ENCODE measurements at regions not wholly inside any gene's neighbourhood (a gene's known extent, or its start where the extent isn't known, plus 50 kb on each side); places are given as distances from the start of the nearest gene placed in this dataset.
"Not testable (repeated sequence)": the region's sequence is repeated elsewhere in the genome, so short reads cannot be mapped to it uniquely, and the experiment has no call there.

DNA sequence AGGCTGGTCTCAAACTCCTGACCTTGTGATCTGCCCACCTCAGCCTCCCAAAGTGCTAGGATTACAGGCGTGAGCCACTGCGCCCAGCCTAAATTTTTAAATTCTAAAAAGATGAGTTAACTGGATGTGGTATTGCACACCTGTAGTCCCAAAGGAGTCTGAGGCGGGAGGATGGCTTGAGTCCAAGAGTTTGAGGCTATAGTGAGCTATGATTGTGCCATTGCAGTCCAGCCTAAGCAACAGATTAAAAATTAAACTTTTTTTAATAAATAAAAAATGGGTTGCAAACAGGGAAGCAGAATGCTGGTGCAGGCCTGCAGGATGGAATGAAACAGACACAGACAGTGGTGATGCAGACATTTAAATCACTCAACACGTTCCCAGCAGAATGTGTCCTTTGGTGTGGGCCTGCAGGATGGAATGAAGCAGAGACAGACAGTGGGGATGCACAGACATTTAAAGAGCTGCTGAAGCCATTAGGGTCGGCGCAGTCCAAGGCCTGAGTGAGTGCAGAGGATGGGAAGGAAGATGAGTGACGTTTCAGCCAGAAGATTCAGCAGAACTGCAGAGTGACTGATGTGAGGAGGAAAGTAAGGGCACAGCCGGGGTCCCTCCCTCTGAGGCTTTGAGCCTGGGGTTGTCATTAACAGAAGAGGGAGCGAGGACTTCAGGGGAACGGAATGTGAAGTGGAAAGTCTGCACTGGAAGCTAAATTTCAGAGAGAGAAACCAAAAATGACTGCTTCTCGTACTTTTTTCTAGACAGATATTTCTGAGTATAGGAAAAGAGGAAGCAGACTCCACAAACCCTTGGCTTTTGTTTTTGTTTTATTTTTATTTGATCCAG is 117.5 kb downstream of the RIN2 start:
- no peak for DNase-seq

GRCh38 chr20:19876828-19877460 is 118.9 kb downstream of the RIN2 start:
- DNase-seq, result no peak

DNA sequence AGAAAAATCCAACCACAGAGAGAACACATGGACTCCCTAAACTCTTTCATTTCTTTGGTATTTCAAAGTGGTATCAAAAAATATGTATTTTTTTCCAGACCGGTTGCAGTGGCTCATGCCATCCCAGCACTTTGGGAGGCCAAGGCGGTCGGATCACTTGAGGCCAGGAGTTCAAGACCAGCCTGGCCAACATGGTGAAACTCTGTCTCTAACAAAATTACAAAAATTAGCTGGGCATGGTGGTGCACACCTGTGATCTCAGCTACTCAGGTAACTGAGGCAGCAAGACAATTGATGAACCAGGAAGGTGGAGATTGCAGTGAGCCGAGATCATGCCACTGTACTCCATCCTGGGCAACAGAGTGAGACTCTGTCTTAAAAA is 121.8 kb downstream of the RIN2 start:
- DNase-seq, result not testable (repeated sequence)

GRCh38 chr20:19880256-19881079 is 122.4 kb downstream of the RIN2 start:
- no peak for DNase-seq

- no peak for DNase-seq
These were observed 123.2 kb downstream of the RIN2 start for GRCh38 chr20:19881080-19881840.

- DNase-seq, result no peak
These were observed 123.9 kb downstream of the RIN2 start for GRCh38 chr20:19881990-19882389.

GRCh38 chr20:19882446-19882845 is 124.4 kb downstream of the RIN2 start:
- no peak for DNase-seq

GRCh38 chr20:19883501-19883900 is 125.4 kb downstream of the RIN2 start:
- no peak for DNase-seq

- no peak for DNase-seq
These were observed 127.5 kb downstream of the RIN2 start for GRCh38 chr20:19885594-19885938.

DNA sequence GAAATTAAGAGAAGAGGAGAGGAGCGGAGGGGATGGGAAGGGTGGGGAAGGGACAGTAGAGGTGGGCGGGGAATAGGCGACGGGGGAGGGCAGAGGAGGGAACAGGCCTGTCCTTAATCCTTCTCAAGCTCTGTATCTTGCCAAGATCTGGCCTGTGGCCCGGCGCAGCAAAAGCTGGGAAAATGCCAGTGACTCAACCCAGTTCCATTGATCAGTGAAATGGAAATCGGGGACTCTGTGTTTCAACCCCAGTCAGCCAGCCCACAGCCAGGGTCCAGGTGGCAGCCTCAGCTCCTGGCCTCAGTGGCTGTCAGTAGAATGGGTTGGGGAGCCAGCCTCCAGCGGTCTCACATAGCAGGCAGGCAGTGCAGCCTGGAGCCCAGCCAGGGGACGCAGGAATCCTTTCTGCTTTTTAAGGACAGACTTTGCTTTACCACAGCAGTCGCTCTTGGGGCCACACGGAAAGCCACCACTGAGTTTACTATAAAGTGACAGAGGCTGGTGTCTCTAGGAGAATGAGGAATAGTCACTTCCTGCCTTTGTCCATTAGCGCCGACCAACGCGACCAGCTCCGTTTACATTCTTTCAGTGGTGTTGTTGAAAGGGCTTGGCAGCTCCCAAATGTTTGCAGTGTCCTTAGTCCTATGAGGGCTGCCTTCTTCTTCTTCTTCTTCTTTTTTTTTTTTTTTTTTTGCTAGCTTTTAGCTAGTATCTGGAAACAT is 128.0 kb downstream of the RIN2 start:
- DNase-seq, result no peak

DNA sequence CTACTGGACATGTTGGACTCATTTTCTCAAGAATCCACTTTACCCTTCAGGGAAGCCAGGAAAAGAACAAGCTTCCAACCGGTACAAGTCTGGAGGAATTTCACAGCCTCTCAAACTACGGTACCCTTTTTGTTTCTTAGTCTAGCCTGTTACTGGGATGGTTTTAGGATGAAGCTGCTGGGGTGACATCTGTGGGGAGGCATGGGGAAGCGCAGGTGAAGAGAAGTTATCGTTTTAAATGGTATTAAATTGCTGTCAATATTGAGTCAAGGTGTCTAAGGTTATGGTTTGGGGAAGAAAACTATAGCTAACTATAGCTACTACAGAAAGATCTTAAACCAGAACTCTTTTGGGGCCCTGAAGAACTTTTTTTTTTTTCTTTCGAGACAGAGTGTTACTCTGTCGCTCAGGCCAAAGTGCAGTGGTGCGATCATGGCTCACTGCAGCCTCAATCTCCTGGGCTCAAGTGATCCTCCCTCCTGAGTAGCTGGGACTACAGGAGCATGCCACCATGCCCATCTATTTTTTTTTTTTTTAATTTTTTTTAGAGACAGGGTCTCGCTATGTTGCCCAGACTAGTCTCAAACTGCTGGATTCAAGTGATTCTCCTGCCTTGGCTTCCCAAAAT is 128.7 kb downstream of the RIN2 start:
- no peak for DNase-seq

- no peak for DNase-seq
These were observed 129.4 kb upstream of the NAA20 start for GRCh38 chr20:19887556-19888268.

- DNase-seq, result no peak
These were observed 128.9 kb upstream of the NAA20 start for GRCh38 chr20:19888269-19888671.

- DNase-seq, result no peak
These were observed 127.9 kb upstream of the NAA20 start for GRCh38 chr20:19889011-19889953.

GRCh38 chr20:19890445-19891051 is 126.6 kb upstream of the NAA20 start:
- no peak for DNase-seq

DNA sequence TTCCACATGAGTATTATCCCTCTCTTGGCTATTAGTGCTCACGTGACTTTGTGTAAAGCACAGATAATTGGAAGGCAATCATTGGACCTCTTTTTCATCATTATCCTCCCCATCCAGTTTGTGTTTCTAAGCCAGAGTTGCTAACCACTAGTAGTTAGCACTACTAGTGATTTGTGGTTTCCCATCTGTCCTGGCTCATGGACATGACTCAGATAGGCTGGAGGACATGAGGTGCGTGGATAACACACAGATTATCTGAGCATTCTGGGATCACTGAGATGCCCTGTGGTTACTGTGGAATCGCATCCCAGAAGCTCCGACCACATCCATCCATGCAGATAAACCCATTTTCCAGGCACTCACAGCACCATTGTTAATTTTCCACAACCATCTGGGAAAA is 123.8 kb upstream of the NAA20 start:
- DNase-seq, result no peak

GRCh38 chr20:19895761-19896160 is 121.4 kb upstream of the NAA20 start:
- no peak for DNase-seq

GRCh38 chr20:19897891-19898290 is 119.3 kb upstream of the NAA20 start:
- DNase-seq, result no peak

DNA sequence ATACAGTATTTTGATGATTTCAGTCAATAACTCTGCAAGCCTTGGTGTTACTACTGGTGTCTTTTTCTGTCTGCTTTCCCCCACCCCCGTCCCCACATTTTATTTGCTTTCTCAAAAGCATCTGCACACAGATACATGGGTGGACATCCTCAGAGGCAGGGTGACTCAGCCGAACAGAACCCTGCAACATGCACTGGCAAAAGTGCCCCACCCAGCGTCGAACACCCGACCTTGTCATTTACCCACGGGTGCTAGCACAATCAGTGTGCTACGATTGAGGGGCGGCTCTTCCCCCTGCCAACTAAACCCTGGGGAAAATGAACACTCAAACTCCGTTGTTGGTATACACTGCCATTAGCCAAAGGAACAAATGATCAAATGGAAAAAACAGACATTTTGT is 115.9 kb upstream of the NAA20 start:
- peak in 1 of 2 donors; percentile 31 for DNase-seq

Data from CD4-positive, alpha-beta T cell treated with Interferon alpha-2 for 1 hour (primary cell).